Mucosa of rectum (tissue), 2 donors: ENCODE measurements at regions not wholly inside any gene's neighbourhood (a gene's known extent, or its start where the extent isn't known, plus 50 kb on each side); places are given as distances from the start of the nearest gene placed in this dataset.

Experiments
- H3K27ac ChIP-seq, 2 donors: one replicate each; pipeline ENCODE4 v1.7.0; 2013; ENCODE audit warnings: inconsistent platforms in 2 of 2, low read depth in 2 of 2, low read length in 2 of 2
- H3K27me3 ChIP-seq, 2 donors: one replicate each; pipeline ENCODE4 v1.7.0; 2013; ENCODE audit warnings: low read length in 2 of 2; ENCODE audit not compliant: control insufficient read depth in 2 of 2, insufficient read depth in 2 of 2
- H3K36me3 ChIP-seq, 2 donors: one replicate each; pipeline ENCODE4 v1.7.0; 2013; ENCODE audit warnings: low read length in 2 of 2; ENCODE audit not compliant: control insufficient read depth in 2 of 2, insufficient read depth in 2 of 2
- H3K4me1 ChIP-seq, 2 donors: one replicate each; pipeline ENCODE4 v1.7.0; 2013; ENCODE audit warnings: low read length in 2 of 2, mild to moderate bottlenecking in 1 of 2; ENCODE audit not compliant: control insufficient read depth in 2 of 2, insufficient read depth in 2 of 2
- H3K4me3 ChIP-seq, 2 donors: one replicate each; pipeline ENCODE4 v1.7.0; 2013; ENCODE audit warnings: low read length in 2 of 2
- H3K9ac ChIP-seq, 2 donors: one replicate each; pipeline ENCODE4 v1.7.0; 2013; ENCODE audit warnings: low read length in 2 of 2, low read depth in 1 of 2, mild to moderate bottlenecking in 1 of 2
- H3K9me3 ChIP-seq, 2 donors: one replicate each; pipeline ENCODE4 v1.7.0; 2013; ENCODE audit warnings: low read length in 2 of 2; ENCODE audit not compliant: control insufficient read depth in 2 of 2
- donor health status: healthy.
- donor health status: Normal muscosa, but diverticular disease.

DNA sequence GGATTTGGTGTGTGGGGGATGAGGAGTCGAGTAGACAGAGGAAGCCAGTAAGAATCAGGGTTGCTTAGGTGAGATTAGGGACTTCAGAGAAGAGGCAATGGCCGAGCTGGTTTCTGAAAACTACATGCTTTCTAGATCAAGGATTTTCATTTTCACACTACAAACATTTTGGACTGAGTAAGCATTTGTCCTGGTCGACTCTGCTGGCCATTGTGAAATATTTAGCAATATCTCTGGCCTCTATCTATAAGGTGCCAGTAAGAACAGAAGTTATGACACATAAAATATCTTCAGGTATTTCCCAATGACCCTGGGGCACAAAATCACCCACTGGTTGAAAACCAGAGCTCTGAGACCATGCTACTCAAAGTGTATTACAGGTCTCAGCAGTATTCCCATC is 1275.1 kb upstream of the CDH8 start:
- Histone ChIP-seq H3K36me3 (no peaks in the 10 kb centered on the region), H3K4me1 (no peaks in the 10 kb centered on the region), H3K27me3 (no peaks in the 10 kb centered on the region), H3K9ac (no peak overlapping the region), H3K27ac (no peak overlapping the region), H3K4me3 (no peak overlapping the region), H3K9me3 (no peaks in the 10 kb centered on the region)

DNA sequence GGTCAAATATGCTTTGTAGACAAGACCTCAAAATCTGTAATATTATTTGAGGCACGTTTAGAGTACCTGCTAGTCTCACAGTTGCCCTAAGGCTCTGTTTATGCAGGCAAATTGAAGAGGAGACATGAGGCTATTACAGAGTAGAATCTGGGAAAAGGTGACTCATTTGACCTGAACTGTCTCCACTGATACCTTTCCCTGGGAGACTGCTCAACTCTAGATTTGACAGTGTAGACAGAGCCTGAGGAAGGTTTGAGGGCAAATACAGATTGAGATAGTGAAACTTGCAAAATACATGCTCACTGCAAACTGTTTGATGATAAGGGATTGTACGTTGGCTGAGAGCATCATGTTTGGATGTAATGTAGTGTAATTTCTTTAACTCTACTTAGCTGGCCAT is 1266.6 kb upstream of the CDH8 start:
- Histone ChIP-seq H3K4me1 (no peaks in the 10 kb centered on the region), H3K36me3 (no peaks in the 10 kb centered on the region), H3K27ac (no peak overlapping the region), H3K9ac (no peak overlapping the region), H3K9me3 (no peaks in the 10 kb centered on the region), H3K27me3 (no peaks in the 10 kb centered on the region), H3K4me3 (no peak overlapping the region)

DNA sequence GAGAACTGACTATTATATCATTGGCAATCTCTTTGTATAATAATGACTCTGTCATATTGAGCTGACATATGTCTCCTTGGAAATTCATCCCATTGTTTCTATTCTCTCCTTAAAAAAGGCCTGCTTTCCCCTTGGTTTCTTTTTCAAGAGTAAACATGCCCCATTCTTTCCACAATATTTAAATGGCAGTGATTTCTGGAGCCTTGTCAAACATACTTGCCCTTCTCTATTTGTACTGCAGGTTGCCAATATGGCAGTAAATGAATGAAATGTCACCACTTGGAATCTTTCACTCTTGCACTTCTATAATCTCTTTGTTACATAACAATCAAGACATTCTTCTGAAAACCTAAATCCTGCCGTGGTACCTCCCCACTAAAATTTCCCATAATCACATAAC is 1265.1 kb upstream of the CDH8 start:
- Histone ChIP-seq H3K4me3 (no peak overlapping the region), H3K27me3 (no peaks in the 10 kb centered on the region), H3K9ac (no peak overlapping the region), H3K27ac (no peak overlapping the region), H3K4me1 (no peaks in the 10 kb centered on the region), H3K36me3 (no peaks in the 10 kb centered on the region), H3K9me3 (no peaks in the 10 kb centered on the region)

DNA sequence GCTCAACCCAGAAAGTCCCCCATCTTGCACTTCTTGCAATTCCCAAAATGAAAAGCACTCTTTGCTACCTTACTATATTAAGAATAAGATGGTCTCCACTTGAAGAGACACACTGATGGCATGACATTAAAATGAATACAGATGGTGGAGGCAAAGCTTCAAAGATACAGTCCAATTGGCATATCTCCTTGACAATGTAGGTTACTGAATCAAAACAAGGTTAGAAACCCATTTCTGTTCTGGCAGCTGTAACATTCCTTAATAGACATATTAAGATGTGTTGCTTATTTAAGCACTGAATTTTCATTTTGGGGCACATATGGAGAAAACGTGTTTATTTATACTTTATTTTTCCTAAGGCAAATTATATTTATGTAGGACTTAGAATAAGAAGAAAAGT is 1262.8 kb upstream of the CDH8 start:
- Histone ChIP-seq H3K27me3 (no peaks in the 10 kb centered on the region), H3K4me3 (no peak overlapping the region), H3K36me3 (no peaks in the 10 kb centered on the region), H3K4me1 (no peaks in the 10 kb centered on the region), H3K27ac (no peak overlapping the region), H3K9ac (no peak overlapping the region), H3K9me3 (no peaks in the 10 kb centered on the region)

DNA sequence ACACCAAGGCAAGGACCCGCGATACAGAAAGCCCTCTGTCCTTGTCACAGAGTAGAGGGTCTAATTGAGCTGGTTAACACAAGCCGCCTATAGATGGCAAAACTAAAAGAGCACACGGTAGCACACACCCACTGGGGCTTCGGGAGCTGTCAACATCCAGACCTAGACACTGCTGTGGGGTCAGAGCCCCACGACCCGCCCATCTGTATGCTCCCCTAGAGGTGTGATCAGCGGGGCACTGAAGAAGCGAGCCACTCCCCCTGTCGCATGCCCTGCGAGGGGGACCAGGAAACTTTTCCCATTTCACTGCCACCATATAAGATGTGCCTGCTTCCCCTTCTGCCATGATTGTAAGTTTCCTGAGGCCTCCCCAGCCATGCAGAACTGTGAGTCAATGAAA is 1255.8 kb upstream of the CDH8 start:
- no peaks in the 10 kb centered on the region for H3K9me3 ChIP-seq
- no peak overlapping the region for H3K9ac ChIP-seq
- no peak overlapping the region for H3K4me3 ChIP-seq
- no peaks in the 10 kb centered on the region for H3K4me1 ChIP-seq
- no peak overlapping the region for H3K27ac ChIP-seq
- no peaks in the 10 kb centered on the region for H3K36me3 ChIP-seq
- H3K27me3 ChIP-seq, result no peaks in the 10 kb centered on the region

DNA sequence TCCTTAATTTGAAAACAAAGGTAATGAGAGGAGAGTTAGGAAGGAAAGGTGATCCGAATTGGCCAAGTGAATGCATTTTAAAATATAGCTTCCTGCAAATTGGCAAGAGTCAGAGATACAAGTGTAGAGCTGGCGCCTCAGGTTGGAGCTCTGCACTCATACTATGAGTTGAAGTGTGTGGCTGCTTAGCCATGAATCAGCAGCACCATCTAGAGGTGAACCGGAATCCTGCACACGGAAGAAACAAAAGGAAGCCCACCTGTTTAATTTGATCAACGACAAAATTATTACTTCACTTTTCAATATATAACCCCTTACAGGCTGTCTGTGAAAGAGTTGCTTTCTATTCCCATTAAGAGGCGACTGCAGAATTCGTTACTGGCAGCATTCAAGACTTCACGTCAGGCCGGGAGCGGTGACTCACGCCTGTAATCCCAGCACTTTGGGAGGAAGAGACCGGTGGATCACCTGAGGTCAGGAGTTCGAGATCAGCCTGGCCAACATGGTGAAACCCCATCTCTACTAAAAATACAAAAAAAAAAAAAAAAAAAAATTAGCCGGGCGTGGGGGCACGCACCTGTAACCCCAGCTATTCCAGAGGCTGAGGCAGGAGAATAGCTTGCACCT is 1253.7 kb upstream of the CDH8 start:
- H3K27me3 ChIP-seq, result no peaks in the 10 kb centered on the region
- no peak overlapping the region for H3K27ac ChIP-seq
- no peak overlapping the region for H3K9ac ChIP-seq
- no peaks in the 10 kb centered on the region for H3K4me1 ChIP-seq
- no peaks in the 10 kb centered on the region for H3K9me3 ChIP-seq
- H3K36me3 ChIP-seq, result no peaks in the 10 kb centered on the region
- no peak overlapping the region for H3K4me3 ChIP-seq

DNA sequence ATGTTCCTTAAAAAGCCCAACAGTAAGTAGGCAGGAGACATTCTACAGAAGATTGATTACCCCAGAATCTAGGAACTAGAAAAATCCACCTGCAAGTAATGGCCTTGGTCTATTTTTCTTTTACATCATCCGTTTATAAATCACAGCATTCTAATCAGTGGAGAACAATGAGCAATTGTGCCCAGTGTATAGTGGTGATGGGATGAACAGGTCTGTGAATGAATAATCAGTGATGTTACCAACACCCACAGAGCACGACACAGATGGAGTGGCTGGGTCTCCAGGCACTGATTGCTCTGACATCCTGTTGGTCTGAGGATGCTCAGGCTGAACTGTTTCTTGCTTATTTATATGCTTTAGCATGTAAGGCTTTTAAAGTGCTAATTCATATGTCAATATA is 1251.2 kb upstream of the CDH8 start:
- Histone ChIP-seq H3K27ac (no peak overlapping the region), H3K4me3 (no peak overlapping the region), H3K27me3 (no peaks in the 10 kb centered on the region), H3K9ac (no peak overlapping the region), H3K4me1 (no peaks in the 10 kb centered on the region), H3K36me3 (no peaks in the 10 kb centered on the region), H3K9me3 (no peaks in the 10 kb centered on the region)

DNA sequence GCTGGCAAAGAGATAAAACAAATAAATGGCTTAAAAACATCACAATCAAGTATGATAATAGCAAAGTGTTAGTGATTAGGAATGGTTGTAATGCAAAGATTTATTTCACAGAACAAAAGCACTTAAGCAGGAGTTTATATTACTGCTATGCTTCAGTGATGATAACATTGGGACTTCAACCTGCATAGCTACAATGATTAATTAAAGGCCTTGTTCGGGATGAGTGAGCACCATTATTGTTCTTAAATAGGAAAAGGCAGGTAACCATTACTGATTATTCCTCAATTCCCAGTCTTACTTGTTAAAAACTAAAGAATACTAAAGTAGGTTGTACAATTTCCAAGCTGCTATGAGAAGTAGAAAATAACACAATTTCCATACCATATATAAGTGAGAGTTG is 1247.5 kb upstream of the CDH8 start:
- Histone ChIP-seq H3K27ac (no peak overlapping the region), H3K36me3 (no peaks in the 10 kb centered on the region), H3K9ac (no peak overlapping the region), H3K27me3 (no peaks in the 10 kb centered on the region), H3K4me3 (no peak overlapping the region), H3K9me3 (no peaks in the 10 kb centered on the region), H3K4me1 (no peaks in the 10 kb centered on the region)

DNA sequence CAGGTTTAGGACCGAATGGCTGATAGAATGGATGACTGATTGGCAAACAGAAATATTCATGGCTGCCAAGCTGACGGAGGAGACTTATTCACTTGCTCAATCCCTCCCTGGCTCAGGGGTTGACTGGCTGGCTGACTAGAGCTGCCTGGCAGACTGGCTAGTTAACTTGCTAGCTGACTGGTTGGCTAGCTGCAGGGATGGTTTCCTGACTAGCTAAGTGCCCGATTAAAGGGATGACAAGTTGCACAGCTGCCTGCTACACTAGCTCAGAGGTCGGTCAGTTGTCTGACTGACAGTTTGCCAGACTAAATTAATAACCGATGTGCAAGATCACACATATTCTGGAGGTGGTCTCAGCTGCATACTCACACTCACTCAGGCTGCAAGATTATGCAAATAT is 1208.4 kb upstream of the CDH8 start:
- Histone ChIP-seq H3K4me3 (no peak overlapping the region), H3K36me3 (no peaks in the 10 kb centered on the region), H3K4me1 (no peaks in the 10 kb centered on the region), H3K27ac (no peak overlapping the region), H3K27me3 (no peaks in the 10 kb centered on the region), H3K9ac (no peak overlapping the region), H3K9me3 (no peaks in the 10 kb centered on the region)

DNA sequence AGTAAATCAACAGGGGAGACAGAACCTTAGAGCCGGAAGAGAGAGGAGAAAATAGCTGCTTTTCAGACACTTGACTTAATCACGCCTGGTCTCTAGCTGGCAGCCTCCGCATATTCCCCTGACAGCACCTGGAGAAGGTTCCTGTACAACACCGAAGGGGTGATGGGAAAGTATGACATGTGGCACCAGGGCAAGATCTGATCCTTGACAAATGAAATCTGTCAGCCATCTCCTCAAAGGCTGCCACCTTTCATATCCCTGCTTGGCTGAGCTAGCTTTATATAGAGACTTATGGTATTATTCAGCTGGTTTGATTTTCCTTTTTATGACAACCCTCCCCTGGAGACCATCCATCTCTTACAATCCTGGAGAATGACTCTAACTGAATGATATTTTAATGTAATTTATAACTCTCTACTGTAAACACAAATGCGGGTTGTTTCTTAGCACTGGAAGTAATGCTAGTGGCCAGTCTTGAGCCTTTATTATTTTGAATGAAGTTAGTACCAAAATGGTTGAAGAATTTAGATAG is 1205.3 kb upstream of the CDH8 start:
- Histone ChIP-seq H3K9ac (no peak overlapping the region), H3K9me3 (no peaks in the 10 kb centered on the region), H3K27ac (no peak overlapping the region), H3K4me1 (no peaks in the 10 kb centered on the region), H3K4me3 (no peak overlapping the region), H3K27me3 (no peaks in the 10 kb centered on the region), H3K36me3 (no peaks in the 10 kb centered on the region)
